ENCODE measurements at regions not wholly inside any gene's neighbourhood (a gene's known extent, or its start where the extent isn't known, plus 50 kb on each side); places are given as distances from the start of the nearest gene placed in this dataset.

- TF ChIP-seq, protein P1, sequence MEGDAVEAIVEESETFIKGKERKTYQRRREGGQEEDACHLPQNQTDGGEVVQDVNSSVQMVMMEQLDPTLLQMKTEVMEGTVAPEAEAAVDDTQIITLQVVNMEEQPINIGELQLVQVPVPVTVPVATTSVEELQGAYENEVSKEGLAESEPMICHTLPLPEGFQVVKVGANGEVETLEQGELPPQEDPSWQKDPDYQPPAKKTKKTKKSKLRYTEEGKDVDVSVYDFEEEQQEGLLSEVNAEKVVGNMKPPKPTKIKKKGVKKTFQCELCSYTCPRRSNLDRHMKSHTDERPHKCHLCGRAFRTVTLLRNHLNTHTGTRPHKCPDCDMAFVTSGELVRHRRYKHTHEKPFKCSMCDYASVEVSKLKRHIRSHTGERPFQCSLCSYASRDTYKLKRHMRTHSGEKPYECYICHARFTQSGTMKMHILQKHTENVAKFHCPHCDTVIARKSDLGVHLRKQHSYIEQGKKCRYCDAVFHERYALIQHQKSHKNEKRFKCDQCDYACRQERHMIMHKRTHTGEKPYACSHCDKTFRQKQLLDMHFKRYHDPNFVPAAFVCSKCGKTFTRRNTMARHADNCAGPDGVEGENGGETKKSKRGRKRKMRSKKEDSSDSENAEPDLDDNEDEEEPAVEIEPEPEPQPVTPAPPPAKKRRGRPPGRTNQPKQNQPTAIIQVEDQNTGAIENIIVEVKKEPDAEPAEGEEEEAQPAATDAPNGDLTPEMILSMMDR (conservative IDR thresholded peaks at IDR 0.05; ENCODE audit: low read depth, low read length) = no peak
- TF ChIP-seq CEBPB (IDR thresholded peaks at IDR 0.05; ENCODE audit: low read depth, low read length) (no peak), POLR2A (IDR thresholded peaks at IDR 0.05; ENCODE audit: low read depth, low read length) (no peak), RFX5 (IDR thresholded peaks at IDR 0.05; ENCODE audit: low read depth, low read length) (no peak), MAZ (IDR thresholded peaks at IDR 0.05; ENCODE audit: borderline replicate concordance, low read depth, low read length) (no peak), CHD1 (IDR thresholded peaks at IDR 0.05; ENCODE audit: low read depth, low read length) (no peak), USF2 (IDR thresholded peaks at IDR 0.05; ENCODE audit: low read depth, low read length) (no peak), FOS (IDR thresholded peaks at IDR 0.05; ENCODE audit: low read depth, low read length) (no peak), NFE2L2 (IDR thresholded peaks at IDR 0.05; ENCODE audit: low read depth, low read length) (no peak), MAFK (IDR thresholded peaks at IDR 0.05; ENCODE audit: low read depth, low read length) (no peak), BHLHE40 (IDR thresholded peaks at IDR 0.05; ENCODE audit: low read depth, low read length) (no peak)
- TF ChIP-seq, protein P2, sequence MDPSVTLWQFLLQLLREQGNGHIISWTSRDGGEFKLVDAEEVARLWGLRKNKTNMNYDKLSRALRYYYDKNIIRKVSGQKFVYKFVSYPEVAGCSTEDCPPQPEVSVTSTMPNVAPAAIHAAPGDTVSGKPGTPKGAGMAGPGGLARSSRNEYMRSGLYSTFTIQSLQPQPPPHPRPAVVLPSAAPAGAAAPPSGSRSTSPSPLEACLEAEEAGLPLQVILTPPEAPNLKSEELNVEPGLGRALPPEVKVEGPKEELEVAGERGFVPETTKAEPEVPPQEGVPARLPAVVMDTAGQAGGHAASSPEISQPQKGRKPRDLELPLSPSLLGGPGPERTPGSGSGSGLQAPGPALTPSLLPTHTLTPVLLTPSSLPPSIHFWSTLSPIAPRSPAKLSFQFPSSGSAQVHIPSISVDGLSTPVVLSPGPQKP (IDR thresholded peaks at IDR 0.05; ENCODE audit: borderline replicate concordance, low read depth, low read length) = no peak
Measured at GRCh38 chr18:53920312-53921075, 304.0 kb downstream of the MBD2 start.

Data from IMR-90 (cell line).